ENCODE measurements at regions not wholly inside any gene's neighbourhood (a gene's known extent, or its start where the extent isn't known, plus 50 kb on each side); places are given as distances from the start of the nearest gene placed in this dataset.

GRCh38 chr3:30069056-30069455, 537.3 kb upstream of the TGFBR2 start:
- no peak overlapping the region for H3K27ac ChIP-seq (ENCODE audit: insufficient read depth, low read length)

GRCh38 chr3:30073040-30073439, 533.4 kb upstream of the TGFBR2 start:
- Histone ChIP-seq H3K27me3 (ENCODE audit: control insufficient read depth, insufficient read depth, low read length) (no peaks in the 10 kb centered on the region), H3K27ac (ENCODE audit: insufficient read depth, low read length) (no peak overlapping the region), H4K20me1 (ENCODE audit: control insufficient read depth, extremely low read depth, insufficient read depth, low read length) (no peaks in the 10 kb centered on the region), H3K36me3 (ENCODE audit: control insufficient read depth, insufficient read depth, low read length) (no peaks in the 10 kb centered on the region), H3K4me2 (ENCODE audit: extremely low read depth, insufficient read depth, low read length) (no peak overlapping the region), H3K4me3 (replicated peaks in 1 of 4; ENCODE audit: control extremely low read depth in 1 of 4, insufficient read depth in 1 of 4, low read depth in 3 of 4, low read length in 4 of 4) (no peak overlapping the region), H3K9ac (ENCODE audit: insufficient read depth, low read length) (no peak overlapping the region), H2AFZ (ENCODE audit: low read length) (no peak overlapping the region), H3K9me3 (ENCODE audit: control insufficient read depth, insufficient read depth, low read depth, low read length) (no peaks in the 10 kb centered on the region), H3K79me2 (ENCODE audit: control insufficient read depth, insufficient read depth, low read length) (no peaks in the 10 kb centered on the region), H3K4me1 (ENCODE audit: control insufficient read depth, extremely low read depth, insufficient read depth, low read length) (no peaks in the 10 kb centered on the region)
- no peak for DNase-seq (ENCODE audit: low read depth in 2 of 2)
- TF ChIP-seq, protein P1, sequence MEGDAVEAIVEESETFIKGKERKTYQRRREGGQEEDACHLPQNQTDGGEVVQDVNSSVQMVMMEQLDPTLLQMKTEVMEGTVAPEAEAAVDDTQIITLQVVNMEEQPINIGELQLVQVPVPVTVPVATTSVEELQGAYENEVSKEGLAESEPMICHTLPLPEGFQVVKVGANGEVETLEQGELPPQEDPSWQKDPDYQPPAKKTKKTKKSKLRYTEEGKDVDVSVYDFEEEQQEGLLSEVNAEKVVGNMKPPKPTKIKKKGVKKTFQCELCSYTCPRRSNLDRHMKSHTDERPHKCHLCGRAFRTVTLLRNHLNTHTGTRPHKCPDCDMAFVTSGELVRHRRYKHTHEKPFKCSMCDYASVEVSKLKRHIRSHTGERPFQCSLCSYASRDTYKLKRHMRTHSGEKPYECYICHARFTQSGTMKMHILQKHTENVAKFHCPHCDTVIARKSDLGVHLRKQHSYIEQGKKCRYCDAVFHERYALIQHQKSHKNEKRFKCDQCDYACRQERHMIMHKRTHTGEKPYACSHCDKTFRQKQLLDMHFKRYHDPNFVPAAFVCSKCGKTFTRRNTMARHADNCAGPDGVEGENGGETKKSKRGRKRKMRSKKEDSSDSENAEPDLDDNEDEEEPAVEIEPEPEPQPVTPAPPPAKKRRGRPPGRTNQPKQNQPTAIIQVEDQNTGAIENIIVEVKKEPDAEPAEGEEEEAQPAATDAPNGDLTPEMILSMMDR (conservative IDR thresholded peaks at IDR 0.05 in 1 of 2, IDR thresholded peaks at IDR 0.05 in 1 of 2; ENCODE audit: low read depth in 1 of 2, low read length in 2 of 2): no peak
- no peak for TF ChIP-seq EZH2 (IDR thresholded peaks at IDR 0.05; ENCODE audit: low read length, missing control alignments)

More at GRCh38 chr3:30069056-30069455, 537.3 kb upstream of the TGFBR2 start:
- Histone ChIP-seq H2AFZ (ENCODE audit: low read length) (no peak overlapping the region), H3K4me2 (ENCODE audit: extremely low read depth, insufficient read depth, low read length) (no peak overlapping the region), H3K79me2 (ENCODE audit: control insufficient read depth, insufficient read depth, low read length) (no peaks in the 10 kb centered on the region), H3K27me3 (ENCODE audit: control insufficient read depth, insufficient read depth, low read length) (no peaks in the 10 kb centered on the region), H4K20me1 (ENCODE audit: control insufficient read depth, extremely low read depth, insufficient read depth, low read length) (no peaks in the 10 kb centered on the region), H3K36me3 (ENCODE audit: control insufficient read depth, insufficient read depth, low read length) (no peaks in the 10 kb centered on the region), H3K9ac (ENCODE audit: insufficient read depth, low read length) (no peak overlapping the region), H3K4me1 (ENCODE audit: control insufficient read depth, extremely low read depth, insufficient read depth, low read length) (no peaks in the 10 kb centered on the region), H3K4me3 (replicated peaks in 1 of 4; ENCODE audit: control extremely low read depth in 1 of 4, insufficient read depth in 1 of 4, low read depth in 3 of 4, low read length in 4 of 4) (no peak overlapping the region), H3K9me3 (ENCODE audit: control insufficient read depth, insufficient read depth, low read depth, low read length) (no peaks in the 10 kb centered on the region)
- no peak for DNase-seq (ENCODE audit: low read depth in 2 of 2)
- TF ChIP-seq, protein P1 (conservative IDR thresholded peaks at IDR 0.05 in 1 of 2, IDR thresholded peaks at IDR 0.05 in 1 of 2; ENCODE audit: low read depth in 1 of 2, low read length in 2 of 2): no peak
- no peak for TF ChIP-seq EZH2 (IDR thresholded peaks at IDR 0.05; ENCODE audit: low read length, missing control alignments)

GRCh38 chr3:30073622-30074021, 532.8 kb upstream of the TGFBR2 start:
- Histone ChIP-seq H3K4me1 (ENCODE audit: control insufficient read depth, extremely low read depth, insufficient read depth, low read length) (no peaks in the 10 kb centered on the region), H3K9ac (ENCODE audit: insufficient read depth, low read length) (no peak overlapping the region), H3K4me2 (ENCODE audit: extremely low read depth, insufficient read depth, low read length) (no peak overlapping the region), H3K4me3 (replicated peaks in 1 of 4; ENCODE audit: control extremely low read depth in 1 of 4, insufficient read depth in 1 of 4, low read depth in 3 of 4, low read length in 4 of 4) (no peak overlapping the region), H3K9me3 (ENCODE audit: control insufficient read depth, insufficient read depth, low read depth, low read length) (no peaks in the 10 kb centered on the region), H3K27ac (ENCODE audit: insufficient read depth, low read length) (no peak overlapping the region), H2AFZ (ENCODE audit: low read length) (no peak overlapping the region), H4K20me1 (ENCODE audit: control insufficient read depth, extremely low read depth, insufficient read depth, low read length) (no peaks in the 10 kb centered on the region), H3K27me3 (ENCODE audit: control insufficient read depth, insufficient read depth, low read length) (no peaks in the 10 kb centered on the region), H3K36me3 (ENCODE audit: control insufficient read depth, insufficient read depth, low read length) (no peaks in the 10 kb centered on the region), H3K79me2 (ENCODE audit: control insufficient read depth, insufficient read depth, low read length) (no peaks in the 10 kb centered on the region)
- TF ChIP-seq EZH2 (IDR thresholded peaks at IDR 0.05; ENCODE audit: low read length, missing control alignments): no peak
- TF ChIP-seq, protein P1 (conservative IDR thresholded peaks at IDR 0.05 in 1 of 2, IDR thresholded peaks at IDR 0.05 in 1 of 2; ENCODE audit: low read depth in 1 of 2, low read length in 2 of 2): no peak
- peak; percentile 18 to 33 for DNase-seq (ENCODE audit: low read depth in 2 of 2)

Measured in fibroblast of lung (primary cell).